ENCODE measurements at regions not wholly inside any gene's neighbourhood (a gene's known extent, or its start where the extent isn't known, plus 50 kb on each side); places are given as distances from the start of the nearest gene placed in this dataset.
A peak's percentile ranks its signal among the peaks of the same experiment; 100 is the strongest.

GRCh38 chr1:215004121-215004827 lies 78.3 kb upstream of the KCNK2 start:
- H3K4me3 ChIP-seq (ENCODE audit: low read depth in 2 of 2, low read length in 1 of 2), result no peak overlapping the region
- CTCF ChIA-PET, result no interaction called here
- WGBS (ENCODE audit: low lambda C conversion rate), result 33% methylated on average over 2 of the region's 2 CpGs
- TF ChIP-seq GATA2 (CRISPR knock-in tag; IDR thresholded peaks at IDR 0.05) (0 out of 2 replicates have a peak, but pooled peaks have one; percentile 24), MAX (IDR thresholded peaks at IDR 0.05; ENCODE audit: low read depth) (no peak), EZH2phosphoT487 (IDR thresholded peaks at IDR 0.05; ENCODE audit: borderline replicate concordance, low read depth) (no peak), MEF2A (IDR thresholded peaks at IDR 0.05; ENCODE audit: borderline replicate concordance, low read depth) (no peak), EP300 (IDR thresholded peaks at IDR 0.05; ENCODE audit: borderline replicate concordance in 1 of 2, low read depth in 1 of 2, low read length in 1 of 2) (peak; percentile 40 to 78; a peak in 2 of 4 replicates), JUND (IDR thresholded peaks at IDR 0.05) (peak; percentile 46), REST (IDR thresholded peaks at IDR 0.05; ENCODE audit: low read depth, low read length) (no peak), SMC3 (IDR thresholded peaks at IDR 0.05; ENCODE audit: low read depth, low read length) (no peak), CTCF (IDR thresholded peaks at IDR 0.05) (no peak), NRF1 (IDR thresholded peaks at IDR 0.05; ENCODE audit: low read depth, low read length) (no peak), USF1 (IDR thresholded peaks at IDR 0.05; ENCODE audit: borderline replicate concordance, low read depth) (no peak), YY1 (IDR thresholded peaks at IDR 0.05; ENCODE audit: low read depth) (no peak), NFIC (IDR thresholded peaks at IDR 0.05; ENCODE audit: borderline replicate concordance) (peak; percentile 33; the same call in 1 of the 2 replicates), GABPA (IDR thresholded peaks at IDR 0.05; ENCODE audit: low read depth) (no peak), TAF1 (IDR thresholded peaks at IDR 0.05; ENCODE audit: borderline replicate concordance, low read depth, low read length) (no peak), TCF12 (IDR thresholded peaks at IDR 0.05) (peak; percentile 92), FOXM1 (IDR thresholded peaks at IDR 0.05; ENCODE audit: low read depth) (no peak), POLR2AphosphoS5 (IDR thresholded peaks at IDR 0.05; ENCODE audit: low read depth, low read length) (no peak; the same call in none of the 2 replicates), MXI1 (IDR thresholded peaks at IDR 0.05; ENCODE audit: low read depth, low read length) (no peak), SIN3A (IDR thresholded peaks at IDR 0.05; ENCODE audit: borderline replicate concordance, low read depth, low read length) (no peak), ELF1 (IDR thresholded peaks at IDR 0.05) (no peak), RCOR1 (IDR thresholded peaks at IDR 0.05; ENCODE audit: low read length) (peak; percentile 83), RFX5 (IDR thresholded peaks at IDR 0.05; ENCODE audit: low read length) (no peak), RXRA (IDR thresholded peaks at IDR 0.05; ENCODE audit: borderline replicate concordance, low read depth) (0 out of 2 replicates have a peak, but pooled peaks have one; percentile 19)
- TF ChIP-seq, protein P1, sequence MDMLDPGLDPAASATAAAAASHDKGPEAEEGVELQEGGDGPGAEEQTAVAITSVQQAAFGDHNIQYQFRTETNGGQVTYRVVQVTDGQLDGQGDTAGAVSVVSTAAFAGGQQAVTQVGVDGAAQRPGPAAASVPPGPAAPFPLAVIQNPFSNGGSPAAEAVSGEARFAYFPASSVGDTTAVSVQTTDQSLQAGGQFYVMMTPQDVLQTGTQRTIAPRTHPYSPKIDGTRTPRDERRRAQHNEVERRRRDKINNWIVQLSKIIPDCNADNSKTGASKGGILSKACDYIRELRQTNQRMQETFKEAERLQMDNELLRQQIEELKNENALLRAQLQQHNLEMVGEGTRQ (IDR thresholded peaks at IDR 0.05; ENCODE audit: borderline replicate concordance, low read depth, low read length), result no peak

More at GRCh38 chr1:215004121-215004827, 78.3 kb upstream of the KCNK2 start:
- peaks cover 21 to 23% of the 10 kb centered on the region in 2 experiments for H3K4me1 ChIP-seq (ENCODE audit: control insufficient read depth in 1 of 2, insufficient read depth in 2 of 2, low read depth in 1 of 2, low read length in 1 of 2)
- no peaks in the 10 kb centered on the region for H3K9me3 ChIP-seq
- H4K20me1 ChIP-seq (ENCODE audit: insufficient read depth), result no peaks in the 10 kb centered on the region
- peak overlapping the region; percentile 67; the same call in 1 of the 2 replicates for H3K4me2 ChIP-seq
- H2AFZ ChIP-seq (ENCODE audit: low read depth), result peak overlapping the region; percentile 77; the same call in 1 of the 2 replicates
- H3K36me3 ChIP-seq (replicated peaks in 1 of 2; ENCODE audit: control insufficient read depth in 1 of 2, insufficient read depth in 2 of 2, low read length in 1 of 2), result no peaks in the 10 kb centered on the region
- H3K27ac ChIP-seq (ENCODE audit: low read depth in 2 of 2, low read length in 1 of 2), result peak overlapping the region; percentile 70 to 99; a peak in 3 of 4 replicates
- no peaks in the 10 kb centered on the region for H3K27me3 ChIP-seq (ENCODE audit: insufficient read depth)
- H3F3A ChIP-seq (replicated peaks; ENCODE audit: insufficient read depth), result peaks cover 28% of the 10 kb centered on the region
- DNase-seq, result peak; percentile 18
- H3K9ac ChIP-seq, result no peak overlapping the region
- H3K79me2 ChIP-seq (ENCODE audit: insufficient read depth), result no peaks in the 10 kb centered on the region
- POLR2A ChIA-PET, result no interaction called here
- H3K9me2 ChIP-seq, result no peaks in the 10 kb centered on the region

Data from SK-N-SH (cell line).